ENCODE measurements at regions not wholly inside any gene's neighbourhood (a gene's known extent, or its start where the extent isn't known, plus 50 kb on each side); places are given as distances from the start of the nearest gene placed in this dataset.

DNA sequence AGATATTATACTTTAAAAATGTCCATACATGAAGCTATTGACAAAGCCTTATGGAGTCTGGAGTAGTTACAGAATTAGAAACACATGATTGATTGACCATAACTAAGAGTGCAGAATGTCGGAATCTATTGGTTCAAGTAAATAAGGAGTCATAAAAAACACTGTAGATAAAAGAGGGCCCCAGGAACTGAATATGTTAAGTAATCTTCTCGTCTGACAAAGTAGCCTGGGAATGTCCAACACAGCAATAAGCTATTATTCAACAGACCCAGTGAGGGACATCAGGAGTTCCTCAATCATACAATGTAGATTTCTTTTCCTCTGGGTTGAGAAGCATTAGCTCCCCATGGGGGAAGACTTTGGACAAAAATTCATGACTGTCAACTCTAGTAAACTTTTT is 782.0 kb downstream of the SUGCT start:
- H3K27me3 ChIP-seq (ENCODE audit: insufficient read depth, low read depth, low read length) = no peaks in the 10 kb centered on the region
- no peaks in the 10 kb centered on the region for H3K36me3 ChIP-seq (ENCODE audit: insufficient read depth, low read length)
- no peak overlapping the region for H2AFZ ChIP-seq (ENCODE audit: low read depth, low read length)
- H3K27ac ChIP-seq (ENCODE audit: low read length) = no peak overlapping the region
- no peaks in the 10 kb centered on the region for H3K9me3 ChIP-seq (ENCODE audit: low read length)
- H3K9ac ChIP-seq (ENCODE audit: low read length) = no peak overlapping the region
- no peaks in the 10 kb centered on the region for H3F3A ChIP-seq (ENCODE audit: insufficient read depth, low read length, poor library complexity, severe bottlenecking)
- no peaks in the 10 kb centered on the region for H3K9me2 ChIP-seq (ENCODE audit: insufficient read depth, low read length)
- no peaks in the 10 kb centered on the region for H3K79me2 ChIP-seq (replicated peaks; ENCODE audit: insufficient read depth, low read length)
- no peak overlapping the region for H3K4me2 ChIP-seq (ENCODE audit: low read length)
- TF ChIP-seq, protein P1, sequence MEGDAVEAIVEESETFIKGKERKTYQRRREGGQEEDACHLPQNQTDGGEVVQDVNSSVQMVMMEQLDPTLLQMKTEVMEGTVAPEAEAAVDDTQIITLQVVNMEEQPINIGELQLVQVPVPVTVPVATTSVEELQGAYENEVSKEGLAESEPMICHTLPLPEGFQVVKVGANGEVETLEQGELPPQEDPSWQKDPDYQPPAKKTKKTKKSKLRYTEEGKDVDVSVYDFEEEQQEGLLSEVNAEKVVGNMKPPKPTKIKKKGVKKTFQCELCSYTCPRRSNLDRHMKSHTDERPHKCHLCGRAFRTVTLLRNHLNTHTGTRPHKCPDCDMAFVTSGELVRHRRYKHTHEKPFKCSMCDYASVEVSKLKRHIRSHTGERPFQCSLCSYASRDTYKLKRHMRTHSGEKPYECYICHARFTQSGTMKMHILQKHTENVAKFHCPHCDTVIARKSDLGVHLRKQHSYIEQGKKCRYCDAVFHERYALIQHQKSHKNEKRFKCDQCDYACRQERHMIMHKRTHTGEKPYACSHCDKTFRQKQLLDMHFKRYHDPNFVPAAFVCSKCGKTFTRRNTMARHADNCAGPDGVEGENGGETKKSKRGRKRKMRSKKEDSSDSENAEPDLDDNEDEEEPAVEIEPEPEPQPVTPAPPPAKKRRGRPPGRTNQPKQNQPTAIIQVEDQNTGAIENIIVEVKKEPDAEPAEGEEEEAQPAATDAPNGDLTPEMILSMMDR (IDR thresholded peaks at IDR 0.05; ENCODE audit: poor library complexity, severe bottlenecking) = no peak
- no peak for TF ChIP-seq POLR2AphosphoS5 (IDR thresholded peaks at IDR 0.05)
- H3K4me3 ChIP-seq (ENCODE audit: low read length) = no peak overlapping the region
- H4K20me1 ChIP-seq (ENCODE audit: insufficient read depth) = no peaks in the 10 kb centered on the region

DNA sequence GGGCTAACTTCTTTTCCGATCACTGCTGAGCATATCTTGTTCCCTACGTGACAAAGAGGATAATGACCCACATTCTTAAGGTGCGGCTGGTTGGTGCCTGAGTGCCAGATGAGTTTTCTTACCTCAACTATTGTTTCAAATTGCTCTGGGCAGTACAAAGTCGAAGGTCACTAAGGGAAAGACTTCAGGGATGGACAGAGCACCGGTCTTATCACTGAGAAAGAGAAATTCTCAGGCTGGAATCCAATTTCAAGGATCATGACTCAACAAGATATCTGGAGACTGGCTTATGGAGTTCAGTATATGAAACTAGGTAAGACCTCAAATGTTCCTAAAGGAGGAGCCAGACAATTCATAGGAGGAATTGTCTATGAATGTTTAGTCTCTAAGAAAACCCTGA is 780.3 kb downstream of the SUGCT start:
- Histone ChIP-seq H3K27ac (ENCODE audit: low read length) (no peak overlapping the region), H3F3A (ENCODE audit: insufficient read depth, low read length, poor library complexity, severe bottlenecking) (no peaks in the 10 kb centered on the region), H4K20me1 (ENCODE audit: insufficient read depth) (no peaks in the 10 kb centered on the region), H3K36me3 (ENCODE audit: insufficient read depth, low read length) (no peaks in the 10 kb centered on the region), H2AFZ (ENCODE audit: low read depth, low read length) (no peak overlapping the region), H3K9me2 (ENCODE audit: insufficient read depth, low read length) (no peaks in the 10 kb centered on the region), H3K4me2 (ENCODE audit: low read length) (no peak overlapping the region), H3K4me3 (ENCODE audit: low read length) (no peak overlapping the region), H3K9me3 (ENCODE audit: low read length) (no peaks in the 10 kb centered on the region), H3K9ac (ENCODE audit: low read length) (no peak overlapping the region), H3K27me3 (ENCODE audit: insufficient read depth, low read depth, low read length) (no peaks in the 10 kb centered on the region), H3K79me2 (replicated peaks; ENCODE audit: insufficient read depth, low read length) (no peaks in the 10 kb centered on the region)
- TF ChIP-seq, protein P2, sequence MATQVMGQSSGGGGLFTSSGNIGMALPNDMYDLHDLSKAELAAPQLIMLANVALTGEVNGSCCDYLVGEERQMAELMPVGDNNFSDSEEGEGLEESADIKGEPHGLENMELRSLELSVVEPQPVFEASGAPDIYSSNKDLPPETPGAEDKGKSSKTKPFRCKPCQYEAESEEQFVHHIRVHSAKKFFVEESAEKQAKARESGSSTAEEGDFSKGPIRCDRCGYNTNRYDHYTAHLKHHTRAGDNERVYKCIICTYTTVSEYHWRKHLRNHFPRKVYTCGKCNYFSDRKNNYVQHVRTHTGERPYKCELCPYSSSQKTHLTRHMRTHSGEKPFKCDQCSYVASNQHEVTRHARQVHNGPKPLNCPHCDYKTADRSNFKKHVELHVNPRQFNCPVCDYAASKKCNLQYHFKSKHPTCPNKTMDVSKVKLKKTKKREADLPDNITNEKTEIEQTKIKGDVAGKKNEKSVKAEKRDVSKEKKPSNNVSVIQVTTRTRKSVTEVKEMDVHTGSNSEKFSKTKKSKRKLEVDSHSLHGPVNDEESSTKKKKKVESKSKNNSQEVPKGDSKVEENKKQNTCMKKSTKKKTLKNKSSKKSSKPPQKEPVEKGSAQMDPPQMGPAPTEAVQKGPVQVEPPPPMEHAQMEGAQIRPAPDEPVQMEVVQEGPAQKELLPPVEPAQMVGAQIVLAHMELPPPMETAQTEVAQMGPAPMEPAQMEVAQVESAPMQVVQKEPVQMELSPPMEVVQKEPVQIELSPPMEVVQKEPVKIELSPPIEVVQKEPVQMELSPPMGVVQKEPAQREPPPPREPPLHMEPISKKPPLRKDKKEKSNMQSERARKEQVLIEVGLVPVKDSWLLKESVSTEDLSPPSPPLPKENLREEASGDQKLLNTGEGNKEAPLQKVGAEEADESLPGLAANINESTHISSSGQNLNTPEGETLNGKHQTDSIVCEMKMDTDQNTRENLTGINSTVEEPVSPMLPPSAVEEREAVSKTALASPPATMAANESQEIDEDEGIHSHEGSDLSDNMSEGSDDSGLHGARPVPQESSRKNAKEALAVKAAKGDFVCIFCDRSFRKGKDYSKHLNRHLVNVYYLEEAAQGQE (IDR thresholded peaks at IDR 0.05; ENCODE audit: borderline replicate concordance) = no peak
- TF ChIP-seq, protein P1 (IDR thresholded peaks at IDR 0.05; ENCODE audit: poor library complexity, severe bottlenecking) = no peak

All from neural cell (in vitro differentiated cells).